HG03103 (cell line): ENCODE measurements at regions not wholly inside any gene's neighbourhood (a gene's known extent, or its start where the extent isn't known, plus 50 kb on each side); places are given as distances from the start of the nearest gene placed in this dataset.

Experiments used
- ATAC-seq: cut with Tn5 transposase; IDR thresholded peaks from one replicate; pipeline ENCODE4 v1.9.1; 2021; ENCODE audit warnings: low read depth; ENCODE audit not compliant: unreplicated experiment

- ATAC-seq = no peak
Observed at GRCh38 chr2:236671896-236672562, 102.4 kb downstream of the ACKR3 start.

GRCh38 chr2:236672606-236673005 is 103.0 kb downstream of the ACKR3 start:
- ATAC-seq = no peak

GRCh38 chr2:236673126-236673822 is 103.6 kb downstream of the ACKR3 start:
- ATAC-seq = no peak

- ATAC-seq = no peak
Observed at GRCh38 chr2:236673823-236674185, 104.2 kb downstream of the ACKR3 start.

GRCh38 chr2:236674238-236674637 is 104.6 kb downstream of the ACKR3 start:
- ATAC-seq = no peak

GRCh38 chr2:236674646-236675045 is 105.0 kb downstream of the ACKR3 start:
- no peak for ATAC-seq

GRCh38 chr2:236675051-236675450 is 105.4 kb downstream of the ACKR3 start:
- no peak for ATAC-seq

GRCh38 chr2:236675526-236675925 is 105.9 kb downstream of the ACKR3 start:
- no peak for ATAC-seq

- no peak for ATAC-seq
Observed at GRCh38 chr2:236676136-236676873, 106.7 kb downstream of the ACKR3 start.

- no peak for ATAC-seq
Observed at GRCh38 chr2:236677368-236677767, 107.7 kb downstream of the ACKR3 start.

GRCh38 chr2:236678307-236678975 is 108.8 kb downstream of the ACKR3 start:
- ATAC-seq = no peak

- ATAC-seq = no peak
Observed at GRCh38 chr2:236679884-236680860, 110.5 kb downstream of the ACKR3 start.

GRCh38 chr2:236682651-236683422 is 113.2 kb downstream of the ACKR3 start:
- ATAC-seq = no peak

GRCh38 chr2:236684504-236685256 is 115.1 kb downstream of the ACKR3 start:
- no peak for ATAC-seq

- ATAC-seq = no peak
Observed at GRCh38 chr2:236685361-236685760, 115.7 kb downstream of the ACKR3 start.

- no peak for ATAC-seq
Observed at GRCh38 chr2:236685979-236686520, 116.4 kb downstream of the ACKR3 start.

GRCh38 chr2:236686561-236686960 is 116.9 kb downstream of the ACKR3 start:
- no peak for ATAC-seq

- no peak for ATAC-seq
Observed at GRCh38 chr2:236687296-236687965, 117.8 kb downstream of the ACKR3 start.
